Karpas-422 (cell line): ENCODE measurements at regions not wholly inside any gene's neighbourhood (a gene's known extent, or its start where the extent isn't known, plus 50 kb on each side); places are given as distances from the start of the nearest gene placed in this dataset.
A peak's percentile ranks its signal among the peaks of the same experiment; 100 is the strongest.
"Not testable (repeated sequence)": the region's sequence is repeated elsewhere in the genome, so short reads cannot be mapped to it uniquely, and the experiment has no call there.

Experiments
- DNase-seq: peaks from one replicate; pipeline ENCODE4 v3.0.0-alpha.2; 2015
- H2AFZ ChIP-seq: fragments of 200-600 bp; sonication (generic); 2 replicates; pipeline ENCODE4 v1.6.1; 2014; ENCODE audit warnings: antibody characterized with exemption, low read length, mixed read lengths
- H3K27ac ChIP-seq: fragments of 200-600 bp; sonication (generic); 2 replicates; pipeline ENCODE4 v1.5.1; 2014; ENCODE audit warnings: mild to moderate bottlenecking, low read length, moderate library complexity
- H3K27me3 ChIP-seq: fragments of 200-600 bp; sonication (generic); 2 replicates; pipeline ENCODE4 v1.6.1; 2014; ENCODE audit warnings: low read length, mixed read lengths
- H3K36me3 ChIP-seq: fragments of 200-600 bp; sonication (generic); 2 replicates; pipeline ENCODE4 v1.6.1; 2014; ENCODE audit warnings: low read length, mixed read lengths; ENCODE audit not compliant: insufficient read depth
- H3K4me1 ChIP-seq: fragments of 200-600 bp; sonication (generic); 2 replicates; pipeline ENCODE4 v1.6.1; 2014; ENCODE audit warnings: mild to moderate bottlenecking, low read length, mixed read lengths
- H3K4me2 ChIP-seq: fragments of 200-600 bp; sonication (generic); 2 replicates; pipeline ENCODE4 v1.6.1; 2014; ENCODE audit warnings: low read length, low read depth, mild to moderate bottlenecking; ENCODE audit not compliant: poor library complexity, severe bottlenecking
- H3K4me3 ChIP-seq: fragments of 200-600 bp; sonication (generic); 2 replicates; pipeline ENCODE4 v1.5.1; 2014; ENCODE audit warnings: mild to moderate bottlenecking, antibody characterized with exemption, low read length, mixed read lengths
- H3K79me2 ChIP-seq: fragments of 200-600 bp; sonication (generic); 2 replicates; pipeline ENCODE4 v1.6.1; 2014; ENCODE audit warnings: mild to moderate bottlenecking, low read length, mixed read lengths
- H3K9ac ChIP-seq: fragments of 200-600 bp; sonication (generic); 2 replicates; pipeline ENCODE4 v1.6.0; 2014; ENCODE audit warnings: low read length
- H3K9me2 ChIP-seq: fragments of 200-600 bp; sonication (generic), shearing (Covaris generic); replicated peaks from 2 replicates; pipeline ENCODE4 v1.6.0; 2014; ENCODE audit warnings: mild to moderate bottlenecking, low read length, moderate library complexity; ENCODE audit not compliant: insufficient read depth
- H3K9me3 ChIP-seq: fragments of 300-700, 200-600 bp; sonication (generic); 2 replicates; pipeline ENCODE4 v1.6.1; 2014; ENCODE audit warnings: low read length, mixed read lengths
- H4K20me1 ChIP-seq: fragments of 200-600 bp; sonication (generic); 2 replicates; pipeline ENCODE4 v1.6.1; 2014; ENCODE audit warnings: mild to moderate bottlenecking, antibody characterized with exemption, low read length, low read depth; ENCODE audit not compliant: insufficient read depth

DNA sequence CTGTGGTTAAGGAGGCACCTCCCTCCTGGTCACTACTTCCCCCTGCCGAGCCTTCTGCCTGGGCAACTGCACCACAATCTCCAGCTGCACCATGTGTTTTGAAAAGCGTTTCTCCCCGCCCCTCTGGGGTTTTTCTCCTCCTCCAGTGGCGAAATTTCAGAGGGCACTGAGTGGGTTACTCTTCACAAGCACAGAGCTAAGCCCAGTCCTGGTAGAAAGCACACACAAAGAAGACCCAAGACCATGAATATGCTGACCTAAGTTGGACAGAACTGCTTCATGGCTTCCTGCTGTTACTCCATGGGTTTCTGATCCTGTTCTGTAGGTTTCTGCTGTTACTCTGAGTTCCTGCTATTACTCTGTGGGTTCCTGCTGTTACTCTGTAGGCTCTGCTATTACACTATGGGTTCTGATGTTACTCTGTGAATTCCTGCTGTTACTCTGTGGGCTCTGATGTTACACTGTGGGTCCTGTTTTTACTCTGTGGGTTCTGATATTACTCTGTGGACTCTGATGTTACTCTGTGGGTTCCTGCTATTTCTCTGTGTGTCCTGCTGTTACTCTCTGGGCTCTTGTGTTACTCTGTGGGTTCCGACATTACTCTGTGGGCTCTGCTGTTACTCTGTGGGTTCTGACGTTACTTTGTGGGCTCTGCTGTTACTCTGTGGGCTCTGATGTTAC lies 216.6 kb downstream of the RTP5 start:
- Histone ChIP-seq H3K36me3 (no peaks in the 10 kb centered on the region), H3K9me2 (no peaks in the 10 kb centered on the region), H3K79me2 (peaks cover 20% of the 10 kb centered on the region), H3K27me3 (no peaks in the 10 kb centered on the region), H3K9me3 (no peaks in the 10 kb centered on the region), H3K4me2 (peak overlapping the region; percentile 65), H3K4me1 (peaks cover 37% of the 10 kb centered on the region), H2AFZ (peak overlapping the region; percentile 2; the same call in 1 of the 2 replicates), H4K20me1 (no peaks in the 10 kb centered on the region), H3K4me3 (peak overlapping the region; percentile 55; the same call in 1 of the 2 replicates), H3K9ac (peak overlapping the region; percentile 58), H3K27ac (no peak overlapping the region)
- DNase-seq = peak; percentile 62

- peak overlapping the region; percentile 72 for H3K9ac ChIP-seq
- H3K4me1 ChIP-seq = peaks cover 40% of the 10 kb centered on the region
- not testable (repeated sequence) for H4K20me1 ChIP-seq, H3K9me2 ChIP-seq, H3K27ac ChIP-seq, H3K9me3 ChIP-seq, H3K36me3 ChIP-seq, H3K27me3 ChIP-seq
- peak overlapping the region; percentile 67; the same call in 1 of the 2 replicates for H2AFZ ChIP-seq
- peak overlapping the region; percentile 89 for H3K4me2 ChIP-seq
- DNase-seq = peak; percentile 56
- peaks cover 39% of the 10 kb centered on the region for H3K79me2 ChIP-seq
- peak overlapping the region; percentile 72 for H3K4me3 ChIP-seq
These were observed 218.5 kb downstream of the RTP5 start for GRCh38 chr2:242088044-242088443.

- no peaks in the 10 kb centered on the region for H3K9me3 ChIP-seq
- peak; percentile 97 for DNase-seq
- H4K20me1 ChIP-seq = no peaks in the 10 kb centered on the region
- peak overlapping the region; percentile 82 for H3K4me3 ChIP-seq
- no peaks in the 10 kb centered on the region for H3K27me3 ChIP-seq
- peak overlapping the region; percentile 61 for H3K4me2 ChIP-seq
- H3K36me3 ChIP-seq = no peaks in the 10 kb centered on the region
- H2AFZ ChIP-seq = peak overlapping the region; percentile 75; the same call in 1 of the 2 replicates
- H3K4me1 ChIP-seq = peaks cover 46% of the 10 kb centered on the region
- no peaks in the 10 kb centered on the region for H3K9me2 ChIP-seq
- peak overlapping the region; percentile 74 for H3K9ac ChIP-seq
- H3K27ac ChIP-seq = no peak overlapping the region
- H3K79me2 ChIP-seq = peaks cover 45% of the 10 kb centered on the region
These were observed 219.1 kb downstream of the RTP5 start for GRCh38 chr2:242088471-242089212.

GRCh38 chr2:242089213-242089549 lies 219.7 kb downstream of the RTP5 start:
- H3K36me3 ChIP-seq, H3K9me2 ChIP-seq, H2AFZ ChIP-seq, H3K9me3 ChIP-seq, H4K20me1 ChIP-seq, DNase-seq, H3K27me3 ChIP-seq, H3K27ac ChIP-seq: not testable (repeated sequence)
- Histone ChIP-seq H3K4me1 (peaks cover 51% of the 10 kb centered on the region), H3K9ac (peak overlapping the region; percentile 74), H3K79me2 (peaks cover 51% of the 10 kb centered on the region), H3K4me3 (peak overlapping the region; percentile 82), H3K4me2 (peak overlapping the region; percentile 61)

DNA sequence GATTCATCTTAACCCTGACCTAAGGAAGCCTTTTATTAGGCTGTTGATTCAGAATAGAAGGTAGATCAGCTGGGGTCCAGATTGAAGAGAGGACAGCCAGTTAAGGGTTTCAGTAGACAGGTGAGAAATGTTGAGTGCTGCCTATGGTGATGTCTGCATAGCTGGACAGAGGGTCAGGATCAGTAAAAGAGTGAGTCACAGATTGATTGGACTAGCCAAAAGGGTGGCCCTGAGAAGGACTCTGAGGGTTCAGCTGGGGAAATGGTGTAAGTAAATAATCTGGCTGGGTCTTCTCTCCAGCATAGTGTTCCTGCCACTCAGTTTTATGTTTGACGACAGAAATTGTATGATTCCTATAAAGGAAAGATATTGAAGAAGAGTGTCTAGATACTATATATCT lies 227.7 kb downstream of the RTP5 start:
- not testable (repeated sequence) for H3K4me2 ChIP-seq, H3K36me3 ChIP-seq, H3K27me3 ChIP-seq, H3K4me3 ChIP-seq, H2AFZ ChIP-seq, H3K9ac ChIP-seq, DNase-seq, H3K9me3 ChIP-seq, H3K9me2 ChIP-seq, H4K20me1 ChIP-seq, H3K27ac ChIP-seq
- H3K4me1 ChIP-seq = peaks cover 36% of the 10 kb centered on the region
- peaks cover 64% of the 10 kb centered on the region for H3K79me2 ChIP-seq

- Histone ChIP-seq H3K4me2 (peak overlapping the region; percentile 57), H4K20me1 (no peaks in the 10 kb centered on the region), H3K27ac (peak overlapping the region; percentile 86), H3K9me3 (no peaks in the 10 kb centered on the region), H3K27me3 (no peaks in the 10 kb centered on the region), H3K79me2 (peaks cover 57% of the 10 kb centered on the region), H3K4me3 (peak overlapping the region; percentile 10; the same call in 1 of the 2 replicates), H2AFZ (peak overlapping the region; percentile 26; the same call in 1 of the 2 replicates), H3K4me1 (peaks cover 33% of the 10 kb centered on the region), H3K36me3 (peaks cover 3% of the 10 kb centered on the region; the same call in 1 of the 2 replicates), H3K9ac (peak overlapping the region; percentile 34), H3K9me2 (no peaks in the 10 kb centered on the region)
- DNase-seq = peak; percentile 45
These were observed 228.5 kb downstream of the RTP5 start for GRCh38 chr2:242098034-242098433.

GRCh38 chr2:242098445-242099128 lies 229.1 kb downstream of the RTP5 start:
- Histone ChIP-seq H3K4me1 (peaks cover 28% of the 10 kb centered on the region), H3K9ac (peak overlapping the region; percentile 34), H3K27me3 (no peaks in the 10 kb centered on the region), H3K27ac (peak overlapping the region; percentile 86), H4K20me1 (no peaks in the 10 kb centered on the region), H3K79me2 (peaks cover 51% of the 10 kb centered on the region), H3K9me2 (no peaks in the 10 kb centered on the region), H2AFZ (peak overlapping the region; percentile 26; the same call in 1 of the 2 replicates), H3K4me2 (peak overlapping the region; percentile 57), H3K4me3 (peak overlapping the region; percentile 10; the same call in 1 of the 2 replicates), H3K9me3 (no peaks in the 10 kb centered on the region), H3K36me3 (peaks cover 3% of the 10 kb centered on the region; the same call in 1 of the 2 replicates)
- DNase-seq = peak; percentile 82

- H3K27me3 ChIP-seq, H4K20me1 ChIP-seq, H2AFZ ChIP-seq, H3K4me1 ChIP-seq, H3K9me2 ChIP-seq, DNase-seq, H3K4me3 ChIP-seq, H3K4me2 ChIP-seq, H3K9me3 ChIP-seq, H3K27ac ChIP-seq, H3K9ac ChIP-seq: not testable (repeated sequence)
- peaks cover 52% of the 10 kb centered on the region for H3K79me2 ChIP-seq
- peaks cover 10% of the 10 kb centered on the region; the same call in 1 of the 2 replicates for H3K36me3 ChIP-seq
These were observed 233.6 kb downstream of the RTP5 start for GRCh38 chr2:242103093-242103492.
